Left lung (tissue), 4 donors: ENCODE measurements at regions not wholly inside any gene's neighbourhood (a gene's known extent, or its start where the extent isn't known, plus 50 kb on each side); places are given as distances from the start of the nearest gene placed in this dataset.

Experiments
- ATAC-seq: fragments of 200-7000 bp; cut with Tn5 transposase; one replicate; pipeline ENCODE4 v1.9.1; 2020; ENCODE audit warnings: moderate library complexity
- DNase-seq, 4 donors: peaks; one replicate each; pipeline ENCODE4 v3.0.0-alpha.2; 2013 to 2020
- H3K27ac ChIP-seq, 2 donors: fragments of 200-600 bp; sonication (generic) in 1 of 2; one replicate each; pipeline versions ENCODE4 v1.5.0 to v1.8.0; 2020 to 2021
- H3K27me3 ChIP-seq, 2 donors: fragments of 200-600 bp; sonication (generic) in 1 of 2; one replicate each; pipeline versions ENCODE4 v1.5.0 to v1.8.0; 2020 to 2021
- H3K36me3 ChIP-seq, 2 donors: fragments of 200-600 bp; sonication (generic) in 1 of 2; one replicate each; pipeline versions ENCODE4 v1.5.0 to v1.8.0; 2020 to 2021
- H3K4me1 ChIP-seq, 2 donors: fragments of 200-600 bp; one replicate each; pipeline ENCODE4 v1.8.0; 2021
- H3K4me3 ChIP-seq, 2 donors: fragments of 200-600 bp; sonication (generic) in 1 of 2; one replicate each; pipeline versions ENCODE4 v1.5.0 to v1.8.0; 2020 to 2021; ENCODE audit warnings: mild to moderate bottlenecking in 1 of 2
- H3K9me3 ChIP-seq, 2 donors: fragments of 200-600 bp; sonication (generic) in 1 of 2; one replicate each; pipeline versions ENCODE4 v1.5.0 to v1.8.0; 2020 to 2021
- intact Hi-C, 2 donors: fragments of 100-400 bp; cut with DNase I; formaldehyde crosslinking; loops; one replicate each; pipeline versions ENCODE4 v1.11.2 to v1.14.2; 2022
- TF ChIP-seq, protein P1 (sequence below), 2 donors: fragments of 200-600 bp; sonication (generic) in 1 of 2; IDR thresholded peaks; one replicate each; pipeline versions ENCODE4 v1.5.0 to v1.8.0; 2021; ENCODE audit warnings: antibody characterized with exemption in 2 of 2
- donor health status: DM: no; HTN: yes; CAD: no.
- donor health status: DM: no; HTN: no; CAD: no.

DNA sequence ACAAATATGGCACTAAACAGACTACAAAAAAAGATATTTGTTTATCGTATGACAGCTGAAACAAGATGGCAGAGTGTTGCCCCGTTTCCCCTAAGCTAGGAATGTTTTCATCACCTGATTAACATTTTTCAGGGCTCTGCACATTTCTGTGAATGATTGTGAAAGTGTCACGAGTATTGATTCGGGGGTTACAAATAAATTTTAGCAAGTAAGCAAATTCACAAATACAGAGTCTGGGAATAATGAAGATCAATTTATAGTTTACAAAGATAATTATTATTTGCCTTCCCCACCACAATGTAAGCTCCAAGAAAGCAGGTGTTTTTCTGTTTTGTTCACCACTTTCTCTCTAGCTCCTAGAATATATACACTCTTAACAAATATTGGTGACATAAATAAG is 361.2 kb upstream of the ERCC4 start:
- Histone ChIP-seq H3K27ac (no peak overlapping the region), H3K27me3 (peaks cover 0 to 10% of the 10 kb centered on the region in 2 donors), H3K9me3 (peaks cover 0 to 3% of the 10 kb centered on the region in 2 donors), H3K36me3 (no peaks in the 10 kb centered on the region), H3K4me3 (no peak overlapping the region), H3K4me1 (no peaks in the 10 kb centered on the region)
- intact Hi-C loops, result no loop called here
- DNase-seq (no peak), ATAC-seq (no peak)
- TF ChIP-seq, protein P1, sequence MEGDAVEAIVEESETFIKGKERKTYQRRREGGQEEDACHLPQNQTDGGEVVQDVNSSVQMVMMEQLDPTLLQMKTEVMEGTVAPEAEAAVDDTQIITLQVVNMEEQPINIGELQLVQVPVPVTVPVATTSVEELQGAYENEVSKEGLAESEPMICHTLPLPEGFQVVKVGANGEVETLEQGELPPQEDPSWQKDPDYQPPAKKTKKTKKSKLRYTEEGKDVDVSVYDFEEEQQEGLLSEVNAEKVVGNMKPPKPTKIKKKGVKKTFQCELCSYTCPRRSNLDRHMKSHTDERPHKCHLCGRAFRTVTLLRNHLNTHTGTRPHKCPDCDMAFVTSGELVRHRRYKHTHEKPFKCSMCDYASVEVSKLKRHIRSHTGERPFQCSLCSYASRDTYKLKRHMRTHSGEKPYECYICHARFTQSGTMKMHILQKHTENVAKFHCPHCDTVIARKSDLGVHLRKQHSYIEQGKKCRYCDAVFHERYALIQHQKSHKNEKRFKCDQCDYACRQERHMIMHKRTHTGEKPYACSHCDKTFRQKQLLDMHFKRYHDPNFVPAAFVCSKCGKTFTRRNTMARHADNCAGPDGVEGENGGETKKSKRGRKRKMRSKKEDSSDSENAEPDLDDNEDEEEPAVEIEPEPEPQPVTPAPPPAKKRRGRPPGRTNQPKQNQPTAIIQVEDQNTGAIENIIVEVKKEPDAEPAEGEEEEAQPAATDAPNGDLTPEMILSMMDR (IDR thresholded peaks at IDR 0.05), result no peak

- Histone ChIP-seq H3K9me3 (peaks cover 0 to 3% of the 10 kb centered on the region in 2 donors), H3K36me3 (no peaks in the 10 kb centered on the region), H3K27me3 (peaks cover 0 to 10% of the 10 kb centered on the region in 2 donors), H3K27ac (no peak overlapping the region), H3K4me3 (no peak overlapping the region), H3K4me1 (no peaks in the 10 kb centered on the region)
- DNase-seq (no peak), ATAC-seq (no peak)
- TF ChIP-seq, protein P1 (IDR thresholded peaks at IDR 0.05), result no peak
- intact Hi-C loops, result no loop called here
Observed at GRCh38 chr16:13559624-13560023, 360.3 kb upstream of the ERCC4 start.

GRCh38 chr16:13560151-13560550 is 359.8 kb upstream of the ERCC4 start:
- H3K4me1 ChIP-seq, result no peaks in the 10 kb centered on the region
- DNase-seq, result no peak

DNA sequence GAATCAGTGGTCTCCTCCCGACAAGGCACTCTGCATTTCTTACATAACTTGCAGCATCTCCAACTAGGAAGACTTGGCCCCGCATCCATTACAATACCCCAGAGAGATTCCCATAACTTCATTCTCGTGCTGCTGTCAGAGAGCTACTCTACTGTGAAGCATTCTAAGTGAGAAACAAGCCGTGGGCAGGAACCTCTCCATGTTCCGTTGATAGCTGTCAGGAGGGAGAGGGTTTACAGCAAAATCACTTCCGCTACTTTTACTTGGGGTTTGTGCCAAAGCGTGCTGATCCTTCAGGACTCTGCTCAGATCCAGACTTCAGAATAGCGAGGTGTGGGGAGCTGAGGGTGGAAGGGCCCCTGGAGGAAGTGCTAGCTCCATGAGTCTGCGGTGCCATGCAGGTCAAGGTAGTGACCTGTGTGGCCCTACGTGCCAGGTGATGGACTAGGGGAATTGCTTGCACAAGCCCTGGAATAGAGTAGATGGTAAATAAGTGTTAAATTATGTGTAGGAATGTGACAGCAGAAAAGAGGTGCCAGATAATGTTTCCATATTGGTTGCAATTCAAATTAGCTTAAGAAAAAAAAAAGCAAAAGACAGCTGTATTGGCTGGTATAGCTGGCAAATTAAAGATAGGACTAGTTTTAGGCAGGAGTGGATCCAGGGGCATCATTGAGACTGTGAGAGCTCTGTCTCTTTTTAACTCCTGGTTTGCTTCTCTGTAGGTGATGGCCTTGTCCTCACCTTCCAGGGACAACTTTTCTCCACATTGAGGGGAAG is 358.5 kb upstream of the ERCC4 start:
- TF ChIP-seq, protein P1 (IDR thresholded peaks at IDR 0.05), result no peak
- no peaks in the 10 kb centered on the region for H3K36me3 ChIP-seq
- no peak overlapping the region for H3K27ac ChIP-seq
- peaks cover 0 to 3% of the 10 kb centered on the region in 2 donors for H3K9me3 ChIP-seq
- no peaks in the 10 kb centered on the region for H3K4me1 ChIP-seq
- intact Hi-C loops, result no loop called here
- DNase-seq (no peak), ATAC-seq (no peak)
- peaks cover 0 to under 1% of the 10 kb centered on the region in 2 donors for H3K27me3 ChIP-seq
- no peak overlapping the region for H3K4me3 ChIP-seq

More at GRCh38 chr16:13560151-13560550, 359.8 kb upstream of the ERCC4 start:
- Histone ChIP-seq H3K9me3 (peaks cover 0 to 3% of the 10 kb centered on the region in 2 donors), H3K36me3 (no peaks in the 10 kb centered on the region), H3K27me3 (peaks cover 0 to 10% of the 10 kb centered on the region in 2 donors), H3K27ac (no peak overlapping the region), H3K4me3 (no peak overlapping the region)
- TF ChIP-seq, protein P1 (IDR thresholded peaks at IDR 0.05), result no peak
- ATAC-seq, result no peak
- intact Hi-C loops, result no loop called here

GRCh38 chr16:13568803-13569202 is 351.2 kb upstream of the ERCC4 start:
- DNase-seq (no peak), ATAC-seq (no peak)
- Histone ChIP-seq H3K4me1 (no peaks in the 10 kb centered on the region), H3K9me3 (no peaks in the 10 kb centered on the region), H3K27ac (no peak overlapping the region), H3K4me3 (no peak overlapping the region), H3K36me3 (no peaks in the 10 kb centered on the region), H3K27me3 (peaks cover 0 to 5% of the 10 kb centered on the region in 2 donors)
- TF ChIP-seq, protein P1 (IDR thresholded peaks at IDR 0.05), result no peak
- intact Hi-C loops, result no loop called here
